Brain microvascular endothelial cell (primary cell): ENCODE measurements at regions not wholly inside any gene's neighbourhood (a gene's known extent, or its start where the extent isn't known, plus 50 kb on each side); places are given as distances from the start of the nearest gene placed in this dataset.
A peak's percentile ranks its signal among the peaks of the same experiment; 100 is the strongest.

Source experiments
- DNase-seq: peaks from one replicate; pipeline ENCODE4 v3.0.0-alpha.2; 2020
- H3K27ac ChIP-seq: fragments of 250-450 bp; sonication (Bioruptor Pico); 2 replicates; pipeline ENCODE4 v1.5.1; 2020; ENCODE audit warnings: mild to moderate bottlenecking, moderate library complexity
- H3K27me3 ChIP-seq: fragments of 250-450 bp; sonication (Bioruptor Pico); replicated peaks from 2 replicates; pipeline ENCODE4 v1.5.1; 2020; ENCODE audit warnings: mild to moderate bottlenecking
- H3K36me3 ChIP-seq: fragments of 250-450 bp; sonication (Bioruptor Pico); replicated peaks from 2 replicates; pipeline ENCODE4 v1.5.1; 2020; ENCODE audit warnings: mild to moderate bottlenecking
- H3K4me3 ChIP-seq: 2 replicates; pipeline ENCODE4 v1.5.1; 2011; ENCODE audit warnings: low read depth, mild to moderate bottlenecking, control low read depth, low read length, moderate library complexity
- in situ Hi-C: cut with HindIII; loops from 2 replicates; pipeline ENCODE4 v1.10.0; 2017; ENCODE audit warnings: low sequenced_read_pairs, low pct_ligation_motif_present
- TF ChIP-seq, protein P1 (sequence below): IDR thresholded peaks from 2 replicates; pipeline ENCODE4 v1.5.1; 2011; ENCODE audit warnings: low read depth, mild to moderate bottlenecking, moderate library complexity, low read length, control low read depth, inconsistent platforms; ENCODE audit errors: missing control alignments

DNA sequence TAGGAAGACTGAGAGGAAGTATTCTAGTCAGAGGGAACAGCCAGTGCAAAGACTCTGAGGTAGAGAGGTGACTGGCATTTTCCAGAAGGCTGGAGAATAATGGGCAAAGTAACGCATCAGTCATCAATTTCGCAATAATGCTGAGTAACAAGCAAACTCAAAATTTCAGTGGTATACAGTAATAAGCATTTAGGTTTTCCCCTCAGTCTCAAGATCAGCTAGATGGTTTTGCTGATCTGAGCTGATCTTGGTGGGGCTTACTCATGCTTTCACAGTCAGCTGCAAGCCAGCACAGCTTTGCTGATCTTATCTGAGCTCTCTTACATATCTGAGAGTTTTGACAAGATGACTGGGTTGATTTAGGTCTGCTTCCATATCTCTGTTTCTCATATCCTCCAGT, 108.7 kb downstream of the TSEN15 start:
- no peaks in the 10 kb centered on the region for H3K36me3 ChIP-seq
- DNase-seq: peak; percentile 75
- peak overlapping the region; percentile 63 for H3K27ac ChIP-seq
- in situ Hi-C loops: no loop called here
- TF ChIP-seq, protein P1, sequence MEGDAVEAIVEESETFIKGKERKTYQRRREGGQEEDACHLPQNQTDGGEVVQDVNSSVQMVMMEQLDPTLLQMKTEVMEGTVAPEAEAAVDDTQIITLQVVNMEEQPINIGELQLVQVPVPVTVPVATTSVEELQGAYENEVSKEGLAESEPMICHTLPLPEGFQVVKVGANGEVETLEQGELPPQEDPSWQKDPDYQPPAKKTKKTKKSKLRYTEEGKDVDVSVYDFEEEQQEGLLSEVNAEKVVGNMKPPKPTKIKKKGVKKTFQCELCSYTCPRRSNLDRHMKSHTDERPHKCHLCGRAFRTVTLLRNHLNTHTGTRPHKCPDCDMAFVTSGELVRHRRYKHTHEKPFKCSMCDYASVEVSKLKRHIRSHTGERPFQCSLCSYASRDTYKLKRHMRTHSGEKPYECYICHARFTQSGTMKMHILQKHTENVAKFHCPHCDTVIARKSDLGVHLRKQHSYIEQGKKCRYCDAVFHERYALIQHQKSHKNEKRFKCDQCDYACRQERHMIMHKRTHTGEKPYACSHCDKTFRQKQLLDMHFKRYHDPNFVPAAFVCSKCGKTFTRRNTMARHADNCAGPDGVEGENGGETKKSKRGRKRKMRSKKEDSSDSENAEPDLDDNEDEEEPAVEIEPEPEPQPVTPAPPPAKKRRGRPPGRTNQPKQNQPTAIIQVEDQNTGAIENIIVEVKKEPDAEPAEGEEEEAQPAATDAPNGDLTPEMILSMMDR: no peak
- no peak overlapping the region for H3K4me3 ChIP-seq
- H3K27me3 ChIP-seq: no peaks in the 10 kb centered on the region

DNA sequence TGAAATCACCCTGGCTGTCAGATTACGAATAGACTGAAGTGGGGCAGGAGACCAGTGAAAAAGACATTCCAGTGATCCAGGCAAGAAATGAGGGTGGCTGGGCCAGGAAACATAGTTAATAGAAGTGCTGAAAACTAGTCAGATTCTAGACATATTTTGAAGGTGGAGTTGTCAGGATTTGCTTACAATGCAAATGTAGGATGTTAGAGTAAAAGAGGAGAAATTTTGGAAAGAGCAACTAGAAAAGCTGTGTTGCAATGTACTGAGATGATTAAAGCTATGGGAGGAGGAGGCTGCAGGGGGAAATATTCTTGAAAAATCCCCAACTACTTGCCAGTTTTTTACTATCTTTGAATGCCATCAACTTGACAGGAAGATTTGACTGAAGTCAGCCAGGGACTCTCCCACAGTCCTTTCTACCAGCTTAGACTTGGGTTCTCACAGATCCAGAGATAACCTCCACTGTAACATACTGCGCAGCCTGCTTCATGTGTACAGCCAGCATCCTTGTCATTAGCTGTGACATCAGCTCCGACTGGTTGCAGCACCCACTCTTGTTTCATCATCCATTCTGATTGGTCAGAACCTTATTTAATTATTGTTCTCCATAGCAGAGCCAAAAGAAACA, 109.7 kb downstream of the TSEN15 start:
- in situ Hi-C loops: no loop called here

DNA sequence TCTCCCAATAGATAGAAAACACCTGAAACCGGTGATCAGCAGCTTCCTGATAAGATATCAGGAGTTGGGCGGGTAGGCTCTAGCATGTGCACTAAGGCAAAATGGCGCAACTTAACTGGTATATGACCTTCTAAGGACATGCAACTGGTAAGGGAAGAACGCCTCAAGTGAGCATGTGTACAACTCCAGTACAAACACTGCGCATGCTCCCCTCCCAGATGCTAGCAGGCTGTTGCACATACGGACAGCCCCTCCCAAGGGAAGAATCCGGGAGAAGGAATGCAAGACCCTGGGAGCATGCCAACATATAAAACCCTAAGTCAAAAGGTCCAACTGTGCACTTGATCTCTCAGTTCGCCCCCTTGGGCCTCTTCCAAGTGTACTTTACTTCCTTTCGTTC, 110.8 kb downstream of the TSEN15 start:
- Histone ChIP-seq H3K4me3 (no peak overlapping the region), H3K36me3 (no peaks in the 10 kb centered on the region), H3K27me3 (no peaks in the 10 kb centered on the region), H3K27ac (no peak overlapping the region)
- TF ChIP-seq, protein P1: no peak
- DNase-seq: no peak
- in situ Hi-C loops: no loop called here

More for the DNA sequence above, 109.7 kb downstream of the TSEN15 start:
- no peaks in the 10 kb centered on the region for H3K27me3 ChIP-seq
- H3K36me3 ChIP-seq: no peaks in the 10 kb centered on the region
- no peak overlapping the region for H3K4me3 ChIP-seq
- no peak for DNase-seq
- peak overlapping the region; percentile 63 for H3K27ac ChIP-seq
- TF ChIP-seq, protein P1: no peak

DNA sequence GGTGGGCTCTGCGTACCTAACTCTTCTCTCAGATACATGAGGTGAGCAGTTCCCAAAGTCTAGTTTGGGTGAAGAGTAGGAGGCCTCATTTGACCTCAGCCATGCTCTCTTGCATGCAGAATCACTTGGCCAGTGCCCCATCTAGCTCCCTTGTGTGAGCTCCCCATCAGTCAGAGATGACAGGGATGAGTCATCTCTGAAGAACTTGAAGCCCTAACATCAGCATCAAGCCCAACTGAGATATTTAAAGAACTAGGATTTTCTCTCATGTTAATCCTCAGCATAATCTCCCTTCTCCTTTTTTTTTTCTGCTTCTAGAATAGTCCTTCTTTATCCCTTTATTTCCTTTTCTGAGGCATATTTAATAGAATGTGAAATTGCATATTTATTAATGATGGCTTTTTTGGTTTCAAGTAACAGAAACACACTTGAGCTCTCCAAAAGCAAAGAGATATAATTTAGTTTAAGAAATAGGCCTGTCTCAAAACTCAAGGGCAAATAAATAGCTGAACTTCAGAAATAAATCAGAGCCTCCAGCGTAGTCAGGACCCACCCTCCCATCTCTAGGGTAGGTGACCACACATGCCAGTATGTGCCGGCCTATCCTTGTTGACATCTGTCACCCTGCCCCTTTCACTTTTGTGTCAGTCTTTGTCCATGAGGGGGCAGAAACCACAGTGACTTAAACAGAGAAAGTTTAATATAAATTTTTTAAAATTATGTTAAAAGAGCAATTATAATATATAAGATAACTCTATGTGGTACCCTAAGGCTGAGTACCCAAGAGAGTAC, 112.3 kb downstream of the TSEN15 start:
- Histone ChIP-seq H3K27me3 (no peaks in the 10 kb centered on the region), H3K4me3 (no peak overlapping the region), H3K36me3 (no peaks in the 10 kb centered on the region), H3K27ac (no peak overlapping the region)
- in situ Hi-C loops: no loop called here
- peak; percentile 55 for DNase-seq
- TF ChIP-seq, protein P1: no peak

- H3K4me3 ChIP-seq: no peak overlapping the region
- DNase-seq: no peak
- no peak overlapping the region for H3K27ac ChIP-seq
- H3K27me3 ChIP-seq: no peaks in the 10 kb centered on the region
- in situ Hi-C loops: no loop called here
- TF ChIP-seq, protein P1: no peak
- H3K36me3 ChIP-seq: no peaks in the 10 kb centered on the region
Measured at GRCh38 chr1:184164536-184164935, 113.0 kb downstream of the TSEN15 start.

DNA sequence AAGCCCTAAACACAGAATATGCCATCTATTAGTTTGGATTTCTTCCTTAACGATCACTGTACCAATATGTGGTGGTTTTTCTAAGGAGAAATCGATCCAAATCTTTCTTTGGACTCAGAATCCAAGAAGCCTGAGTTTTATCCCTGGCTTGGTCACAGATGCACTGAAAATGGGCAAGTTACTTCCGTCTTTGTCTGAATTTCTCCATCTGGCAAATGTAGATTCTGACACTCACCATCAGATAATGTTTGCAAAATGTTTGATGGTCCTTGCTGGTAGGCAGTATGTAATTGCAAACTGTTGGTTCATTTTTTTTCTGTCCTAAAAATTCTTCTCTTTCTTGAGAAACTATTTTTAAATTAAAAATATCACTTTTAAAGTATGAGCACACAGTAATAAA, 115.0 kb downstream of the TSEN15 start:
- Histone ChIP-seq H3K27ac (no peak overlapping the region), H3K4me3 (no peak overlapping the region), H3K36me3 (no peaks in the 10 kb centered on the region), H3K27me3 (no peaks in the 10 kb centered on the region)
- DNase-seq: no peak
- TF ChIP-seq, protein P1: no peak
- in situ Hi-C loops: no loop called here
